ENCODE measurements at regions not wholly inside any gene's neighbourhood (a gene's known extent, or its start where the extent isn't known, plus 50 kb on each side); places are given as distances from the start of the nearest gene placed in this dataset.

DNA sequence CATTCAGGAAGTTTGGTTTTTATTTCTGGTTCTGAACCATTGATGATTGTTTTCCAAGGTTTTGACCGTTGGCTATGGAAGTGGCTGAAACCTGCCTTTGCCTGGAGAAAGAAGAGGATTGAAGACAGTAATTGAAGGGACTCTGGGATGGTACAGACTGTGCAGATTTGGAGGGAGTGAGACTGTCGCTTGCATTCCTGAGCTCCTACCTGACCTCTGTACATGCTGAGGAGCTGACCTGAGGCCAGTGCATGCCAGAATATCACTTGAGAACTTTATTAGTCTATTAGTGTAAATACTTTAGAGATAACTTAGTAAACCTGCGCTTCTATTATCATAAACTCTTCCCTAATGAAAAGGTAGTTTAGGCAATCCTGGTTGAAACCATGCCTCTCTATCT, 276.4 kb downstream of the IRS2 start:
- Histone ChIP-seq H3K4me2 (ENCODE audit: low read depth, low read length) (no peak overlapping the region), H4K20me1 (ENCODE audit: insufficient read depth, low read length) (no peaks in the 10 kb centered on the region), H2BK120ac (ENCODE audit: low read depth, low read length) (no peak overlapping the region), H2BK20ac (ENCODE audit: low read depth, low read length) (no peak overlapping the region), H2AK5ac (ENCODE audit: low read depth, low read length) (no peak overlapping the region), H3K9me3 (ENCODE audit: control insufficient read depth, insufficient read depth, low read length) (no peaks in the 10 kb centered on the region), H2BK5ac (ENCODE audit: low read depth, low read length, poor library complexity, severe bottlenecking) (no peak overlapping the region), H3K23ac (ENCODE audit: low read depth, low read length) (no peak overlapping the region), H3K9me1 (ENCODE audit: insufficient read depth, low read length) (no peaks in the 10 kb centered on the region), H2AFZ (replicated peaks; ENCODE audit: low read length, poor library complexity) (no peak overlapping the region), H2AK9ac (replicated peaks; ENCODE audit: low read depth, low read length, poor library complexity) (no peak overlapping the region), H3K4me3 (ENCODE audit: insufficient read depth, low read depth, low read length) (no peak overlapping the region), H3K18ac (ENCODE audit: low read depth, low read length) (no peak overlapping the region), H2BK15ac (ENCODE audit: low read depth, low read length) (no peak overlapping the region), H3K4ac (ENCODE audit: low read depth, low read length) (no peak overlapping the region), H3K27ac (ENCODE audit: insufficient read depth, low read length) (no peak overlapping the region), H3K79me1 (ENCODE audit: low read depth in 1 of 2, low read length in 2 of 2) (no peaks in the 10 kb centered on the region), H3K36me3 (ENCODE audit: control insufficient read depth, insufficient read depth, low read length) (no peaks in the 10 kb centered on the region), H3K14ac (replicated peaks; ENCODE audit: low read depth, low read length) (no peak overlapping the region), H4K5ac (ENCODE audit: low read depth, low read length) (no peak overlapping the region), H3K27me3 (ENCODE audit: control insufficient read depth, insufficient read depth, low read length) (peaks cover 12% of the 10 kb centered on the region), H3K56ac (ENCODE audit: extremely low read depth, insufficient read depth, low read length) (no peak overlapping the region), H3K9ac (ENCODE audit: low read depth, low read length) (no peak overlapping the region), H3K4me1 (ENCODE audit: control insufficient read depth, insufficient read depth, low read length) (no peaks in the 10 kb centered on the region), H4K91ac (ENCODE audit: insufficient read depth, low read depth, low read length) (no peak overlapping the region), H4K8ac (ENCODE audit: low read depth in 2 of 2, low read length in 2 of 2) (no peak overlapping the region)
- TF ChIP-seq RAD21 (IDR thresholded peaks at IDR 0.05; ENCODE audit: low read length) (no peak), FOS (IDR thresholded peaks at IDR 0.05; ENCODE audit: low read depth, low read length) (no peak), BHLHE40 (IDR thresholded peaks at IDR 0.05; ENCODE audit: low read depth, low read length) (no peak), CHD1 (IDR thresholded peaks at IDR 0.05; ENCODE audit: low read depth, low read length) (no peak), NFE2L2 (IDR thresholded peaks at IDR 0.05; ENCODE audit: low read depth, low read length) (no peak), CEBPB (IDR thresholded peaks at IDR 0.05; ENCODE audit: low read depth, low read length) (no peak), RCOR1 (IDR thresholded peaks at IDR 0.05; ENCODE audit: insufficient replicate concordance, low read length) (no peak), MAFK (IDR thresholded peaks at IDR 0.05; ENCODE audit: low read depth, low read length) (no peak), MAZ (IDR thresholded peaks at IDR 0.05; ENCODE audit: borderline replicate concordance, low read depth, low read length) (no peak), RFX5 (IDR thresholded peaks at IDR 0.05; ENCODE audit: low read depth, low read length) (no peak)
- TF ChIP-seq, protein P1, sequence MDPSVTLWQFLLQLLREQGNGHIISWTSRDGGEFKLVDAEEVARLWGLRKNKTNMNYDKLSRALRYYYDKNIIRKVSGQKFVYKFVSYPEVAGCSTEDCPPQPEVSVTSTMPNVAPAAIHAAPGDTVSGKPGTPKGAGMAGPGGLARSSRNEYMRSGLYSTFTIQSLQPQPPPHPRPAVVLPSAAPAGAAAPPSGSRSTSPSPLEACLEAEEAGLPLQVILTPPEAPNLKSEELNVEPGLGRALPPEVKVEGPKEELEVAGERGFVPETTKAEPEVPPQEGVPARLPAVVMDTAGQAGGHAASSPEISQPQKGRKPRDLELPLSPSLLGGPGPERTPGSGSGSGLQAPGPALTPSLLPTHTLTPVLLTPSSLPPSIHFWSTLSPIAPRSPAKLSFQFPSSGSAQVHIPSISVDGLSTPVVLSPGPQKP (IDR thresholded peaks at IDR 0.05; ENCODE audit: borderline replicate concordance, low read depth, low read length): no peak
- TF ChIP-seq, protein P2, sequence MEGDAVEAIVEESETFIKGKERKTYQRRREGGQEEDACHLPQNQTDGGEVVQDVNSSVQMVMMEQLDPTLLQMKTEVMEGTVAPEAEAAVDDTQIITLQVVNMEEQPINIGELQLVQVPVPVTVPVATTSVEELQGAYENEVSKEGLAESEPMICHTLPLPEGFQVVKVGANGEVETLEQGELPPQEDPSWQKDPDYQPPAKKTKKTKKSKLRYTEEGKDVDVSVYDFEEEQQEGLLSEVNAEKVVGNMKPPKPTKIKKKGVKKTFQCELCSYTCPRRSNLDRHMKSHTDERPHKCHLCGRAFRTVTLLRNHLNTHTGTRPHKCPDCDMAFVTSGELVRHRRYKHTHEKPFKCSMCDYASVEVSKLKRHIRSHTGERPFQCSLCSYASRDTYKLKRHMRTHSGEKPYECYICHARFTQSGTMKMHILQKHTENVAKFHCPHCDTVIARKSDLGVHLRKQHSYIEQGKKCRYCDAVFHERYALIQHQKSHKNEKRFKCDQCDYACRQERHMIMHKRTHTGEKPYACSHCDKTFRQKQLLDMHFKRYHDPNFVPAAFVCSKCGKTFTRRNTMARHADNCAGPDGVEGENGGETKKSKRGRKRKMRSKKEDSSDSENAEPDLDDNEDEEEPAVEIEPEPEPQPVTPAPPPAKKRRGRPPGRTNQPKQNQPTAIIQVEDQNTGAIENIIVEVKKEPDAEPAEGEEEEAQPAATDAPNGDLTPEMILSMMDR (conservative IDR thresholded peaks at IDR 0.05; ENCODE audit: low read depth, low read length): no peak
- TF ChIP-seq, protein P3, sequence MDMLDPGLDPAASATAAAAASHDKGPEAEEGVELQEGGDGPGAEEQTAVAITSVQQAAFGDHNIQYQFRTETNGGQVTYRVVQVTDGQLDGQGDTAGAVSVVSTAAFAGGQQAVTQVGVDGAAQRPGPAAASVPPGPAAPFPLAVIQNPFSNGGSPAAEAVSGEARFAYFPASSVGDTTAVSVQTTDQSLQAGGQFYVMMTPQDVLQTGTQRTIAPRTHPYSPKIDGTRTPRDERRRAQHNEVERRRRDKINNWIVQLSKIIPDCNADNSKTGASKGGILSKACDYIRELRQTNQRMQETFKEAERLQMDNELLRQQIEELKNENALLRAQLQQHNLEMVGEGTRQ (IDR thresholded peaks at IDR 0.05; ENCODE audit: low read depth, low read length): no peak
- in situ Hi-C loops (cut with MboI; ENCODE audit: low sequenced_read_pairs) (no loop called here), dilution Hi-C loops (cut with HindIII; ENCODE audit: low sequenced_read_pairs, unreplicated experiment) (no loop called here), intact Hi-C loops (cut with micrococcal nuclease) (no loop called here)
- POLR2A ChIA-PET (ENCODE audit: unreplicated experiment): no interaction called here
- ATAC-seq (ENCODE audit: low read depth) (no peak), DNase-seq (no peak)
- no CpG with 5 or more reads among the region's 3 CpGs for WGBS, 2 experiments (ENCODE audit: extremely low coverage in 2 of 2, insufficient read length in 1 of 2)
- no TSS peak for BruUV-seq (replicated peaks)
- CTCF ChIA-PET: no interaction called here

Data from IMR-90 (cell line).